DMS79 treated with DMSO at 0.1 percent for 48 hours (cell line): ENCODE measurements at regions not wholly inside any gene's neighbourhood (a gene's known extent, or its start where the extent isn't known, plus 50 kb on each side); places are given as distances from the start of the nearest gene placed in this dataset.

ENCODE experiments used
- DNase-seq: peaks from one replicate; lab custom pipeline; 2025; lab: John Stamatoyannopoulos, UW

DNA sequence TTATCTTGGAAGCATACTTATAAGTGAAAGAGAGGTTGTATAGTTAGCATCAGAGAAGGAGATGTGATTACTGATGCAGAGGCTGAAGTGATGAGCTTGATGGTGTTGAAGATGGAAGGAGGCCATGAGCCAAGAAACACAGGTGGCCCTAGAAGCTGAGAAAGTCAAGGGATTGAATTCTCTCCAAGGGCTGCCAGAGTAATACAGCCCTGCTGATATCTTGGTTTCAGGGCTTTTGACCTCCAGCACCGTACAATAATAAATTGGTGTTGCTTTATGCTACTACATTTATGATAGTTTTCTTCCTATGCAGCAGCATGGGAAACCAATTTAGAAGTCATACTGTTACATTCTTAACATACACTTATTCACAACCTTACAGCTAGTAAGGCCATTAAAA is 1133.3 kb downstream of the AACS start:
- no peak for DNase-seq

GRCh38 chr12:126198966-126199692 is 1133.9 kb downstream of the AACS start:
- no peak for DNase-seq

GRCh38 chr12:126201981-126202537 is 1136.8 kb downstream of the AACS start:
- DNase-seq = no peak

- DNase-seq = no peak
Measured at GRCh38 chr12:126204326-126204725, 1139.1 kb downstream of the AACS start.

- no peak for DNase-seq
Measured at GRCh38 chr12:126210026-126210425, 1144.8 kb downstream of the AACS start.

DNA sequence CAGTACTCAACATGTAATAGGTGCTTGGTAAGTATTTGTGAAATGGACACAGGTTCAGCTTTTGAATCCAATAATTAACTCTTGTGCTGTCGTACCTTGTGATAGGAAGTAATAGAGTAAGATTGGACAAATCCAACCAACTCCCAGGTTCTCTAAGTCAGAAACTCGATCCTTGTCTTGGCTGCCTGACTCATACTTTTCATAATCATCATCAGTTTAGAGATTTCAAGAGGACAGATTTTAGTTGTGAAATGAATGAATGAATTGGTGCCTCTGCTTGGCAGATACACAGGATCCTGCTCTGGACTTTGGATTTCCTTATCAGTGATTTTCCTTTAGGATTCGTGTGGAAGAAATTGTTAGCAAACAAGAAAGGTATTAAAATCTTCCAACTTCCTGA is 1145.2 kb downstream of the AACS start:
- no peak for DNase-seq

DNA sequence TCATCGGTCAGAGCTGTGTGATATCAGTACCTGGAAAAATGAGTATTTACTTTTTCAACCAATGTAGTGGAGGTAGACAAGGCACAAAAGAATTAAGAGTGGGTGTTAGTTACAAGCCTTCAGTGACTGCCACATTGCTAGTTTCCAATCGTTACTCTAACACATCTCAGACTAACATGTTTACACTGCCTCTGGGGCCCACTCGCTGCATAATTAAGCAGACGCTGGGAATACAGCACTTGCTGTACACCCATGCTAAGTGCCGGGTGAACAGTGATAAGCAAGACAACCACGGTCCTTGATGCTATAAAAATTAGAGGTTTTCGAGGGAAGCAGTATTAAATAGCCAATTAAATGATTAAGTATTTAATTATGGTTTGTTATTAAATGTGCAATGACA is 1147.6 kb downstream of the AACS start:
- no peak for DNase-seq

DNA sequence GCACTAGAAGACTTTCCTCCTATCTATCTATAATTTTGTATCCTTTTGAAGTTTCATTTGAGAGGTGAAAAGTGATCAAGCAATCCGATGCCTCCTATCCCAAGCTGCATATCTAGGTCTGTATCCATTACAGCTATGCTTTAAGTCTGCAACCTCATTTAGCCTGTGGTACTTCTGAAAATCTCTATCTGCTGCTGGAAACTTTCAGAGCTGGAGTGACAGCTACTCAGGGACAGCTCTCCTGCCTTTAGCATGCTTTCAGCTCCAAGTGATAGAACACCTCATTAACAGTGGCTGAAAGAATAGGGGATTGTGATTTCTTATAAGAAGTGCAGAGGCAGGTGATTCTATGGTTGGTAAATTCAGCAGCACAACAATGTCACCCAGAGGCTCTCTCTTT is 1153.5 kb downstream of the AACS start:
- DNase-seq = no peak

DNA sequence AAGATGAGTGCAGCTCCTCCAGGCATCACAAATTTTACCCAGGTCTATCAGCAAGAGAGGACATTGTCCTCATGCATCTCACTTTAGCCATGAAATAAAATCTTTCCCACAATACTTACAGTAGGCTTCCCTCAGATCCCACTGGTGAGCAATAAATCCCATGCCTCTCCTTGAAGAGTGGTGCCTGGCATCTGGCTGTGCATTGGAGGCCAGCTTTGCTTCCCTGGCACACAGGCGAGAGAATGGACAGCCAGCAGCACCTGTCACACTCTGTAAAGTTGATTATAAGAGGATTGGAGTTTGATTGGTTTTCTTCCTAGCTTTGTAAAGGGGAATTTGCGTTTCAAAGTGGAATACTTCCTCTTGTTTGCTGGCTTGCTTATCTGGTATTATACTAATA is 1153.9 kb downstream of the AACS start:
- no peak for DNase-seq

DNA sequence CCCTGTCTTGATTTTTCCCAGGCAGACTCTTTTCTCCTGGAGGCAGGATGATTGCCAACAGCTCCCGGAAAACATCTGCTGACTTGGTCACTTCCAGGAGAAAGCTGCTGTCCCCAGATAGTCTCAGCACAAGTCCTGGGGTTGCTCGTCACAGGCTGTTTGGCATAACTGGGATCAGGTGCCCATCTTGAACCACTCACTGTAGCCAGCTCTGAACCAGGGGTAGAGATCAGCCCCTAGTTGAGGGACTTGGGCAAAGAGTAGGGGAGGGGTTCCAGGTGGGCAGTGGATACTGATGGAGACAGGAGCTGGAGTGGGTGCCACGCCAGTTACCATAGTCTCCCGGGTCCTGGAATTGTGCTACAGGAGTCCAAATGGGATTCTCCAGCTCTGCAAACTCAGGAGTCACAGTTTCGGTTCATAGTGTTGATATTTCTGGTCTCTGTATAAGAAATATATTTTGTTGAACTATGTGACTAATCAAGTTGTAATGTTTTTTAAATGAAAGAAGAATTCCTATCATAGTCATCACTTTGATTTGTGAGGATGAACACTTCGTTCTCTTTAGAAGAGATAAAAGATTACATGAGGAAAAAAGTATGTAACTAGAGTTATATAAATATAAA is 1154.5 kb downstream of the AACS start:
- DNase-seq = no peak

DNA sequence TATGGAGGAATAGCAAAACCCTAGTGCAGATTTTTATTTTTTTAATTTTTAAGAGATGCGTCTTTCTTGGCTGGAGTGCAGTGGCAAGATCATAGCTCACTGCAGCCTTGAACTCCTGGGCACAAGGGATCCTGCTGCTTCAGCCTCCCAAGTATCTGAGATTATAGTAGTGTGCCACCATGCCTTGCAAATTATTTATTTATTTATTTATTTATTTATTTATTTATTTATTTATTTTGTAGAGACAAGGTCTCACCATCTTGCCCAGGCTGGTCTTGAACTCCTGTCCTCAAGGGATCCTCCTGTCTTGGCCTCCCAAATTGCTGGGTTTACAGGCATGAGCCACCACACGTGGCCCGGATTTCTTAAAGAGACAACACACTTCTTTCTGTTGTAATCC is 1158.8 kb downstream of the AACS start:
- no peak for DNase-seq

DNA sequence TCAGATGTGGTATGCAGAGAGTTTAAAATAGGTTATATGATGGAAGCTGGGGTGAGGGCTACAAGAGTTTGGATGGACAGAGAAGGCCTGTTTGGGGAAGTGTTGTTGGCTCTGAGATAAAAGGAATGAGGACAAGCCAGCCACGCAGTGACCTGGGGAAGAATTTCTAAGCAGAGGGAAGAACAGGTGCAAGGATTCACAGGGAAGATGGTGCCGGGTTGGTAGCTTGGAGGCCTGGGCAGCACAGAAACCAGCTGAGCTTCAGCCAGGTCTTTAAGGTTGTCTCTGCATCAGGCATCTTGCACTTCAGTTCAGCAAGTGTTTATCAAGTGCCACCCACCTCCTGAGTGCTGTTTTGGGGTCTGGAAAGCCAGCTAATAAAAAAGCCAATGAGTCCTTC is 1163.7 kb downstream of the AACS start:
- DNase-seq = no peak

GRCh38 chr12:126232711-126233110 is 1167.5 kb downstream of the AACS start:
- no peak for DNase-seq

GRCh38 chr12:126233625-126234024 is 1168.4 kb downstream of the AACS start:
- DNase-seq = no peak

DNA sequence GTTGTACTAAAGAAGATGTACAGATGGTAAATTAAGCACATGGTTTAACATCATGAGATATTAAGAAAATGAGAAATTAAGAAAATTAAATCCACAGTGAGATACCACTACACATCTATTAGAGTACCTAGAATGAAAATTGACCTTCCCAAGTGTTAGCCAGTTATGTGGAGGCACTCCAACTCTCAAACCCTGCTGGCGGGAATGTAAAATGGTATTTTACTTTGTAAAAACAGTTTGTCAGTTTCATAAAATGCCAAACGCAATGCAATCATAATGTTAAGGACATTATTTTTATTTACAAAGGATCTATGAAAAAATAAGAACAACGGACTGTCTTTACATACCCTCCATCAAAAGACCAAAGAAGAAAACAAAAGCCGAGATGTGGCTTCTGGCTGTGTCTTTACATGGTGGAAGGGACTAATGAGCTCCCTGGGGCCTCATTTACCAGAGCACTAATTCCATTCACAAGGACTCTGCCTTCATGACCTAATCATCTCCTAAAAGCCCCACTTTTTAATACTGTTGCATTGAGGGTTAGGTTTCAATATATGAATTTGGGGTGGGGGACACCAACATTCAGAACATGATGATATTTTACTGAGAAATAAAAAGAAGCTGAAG is 1178.7 kb downstream of the AACS start:
- DNase-seq = no peak

GRCh38 chr12:126247936-126248335 is 1182.7 kb downstream of the AACS start:
- DNase-seq = no peak

GRCh38 chr12:126248871-126249403 is 1183.7 kb downstream of the AACS start:
- DNase-seq = no peak

DNA sequence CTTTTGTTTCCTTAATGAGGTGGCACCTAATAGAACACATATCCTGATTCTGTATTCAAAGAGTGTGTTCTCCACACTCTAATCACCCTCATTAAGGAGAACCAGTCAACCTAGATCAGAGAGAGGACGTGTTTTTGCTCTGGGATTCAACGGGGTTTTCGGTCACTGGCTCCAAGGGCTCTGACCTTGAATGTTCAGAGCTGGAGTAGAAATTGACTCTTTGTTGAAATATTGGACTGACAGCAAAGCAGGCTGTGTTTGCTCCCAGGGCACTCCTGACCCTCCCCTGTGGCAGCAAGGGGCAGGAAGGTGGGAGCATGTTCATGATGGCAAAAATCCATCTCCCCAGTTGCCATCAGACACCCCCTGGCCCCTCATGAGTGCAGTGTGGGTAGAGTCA is 1193.0 kb downstream of the AACS start:
- no peak for DNase-seq

DNA sequence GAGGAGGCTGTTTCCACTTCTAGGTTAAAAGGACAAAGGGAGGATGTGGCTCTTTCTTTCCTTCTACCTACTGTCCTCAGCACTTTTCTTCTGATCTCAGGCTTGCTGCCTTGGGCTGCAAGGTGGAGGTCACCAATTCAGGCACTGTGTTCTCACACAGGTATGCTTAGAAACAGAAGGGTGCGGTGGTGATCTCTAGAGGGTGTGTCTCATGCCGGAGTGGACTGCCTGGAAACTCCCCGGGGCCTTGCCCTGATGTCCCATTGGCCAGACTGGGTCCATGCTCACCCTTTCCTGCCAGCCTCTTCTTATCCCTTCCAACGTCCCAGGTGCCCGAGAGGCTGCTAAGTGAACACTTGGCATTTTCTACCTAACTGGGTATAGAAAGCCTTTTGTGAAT is 1197.6 kb downstream of the AACS start:
- DNase-seq = no peak

DNA sequence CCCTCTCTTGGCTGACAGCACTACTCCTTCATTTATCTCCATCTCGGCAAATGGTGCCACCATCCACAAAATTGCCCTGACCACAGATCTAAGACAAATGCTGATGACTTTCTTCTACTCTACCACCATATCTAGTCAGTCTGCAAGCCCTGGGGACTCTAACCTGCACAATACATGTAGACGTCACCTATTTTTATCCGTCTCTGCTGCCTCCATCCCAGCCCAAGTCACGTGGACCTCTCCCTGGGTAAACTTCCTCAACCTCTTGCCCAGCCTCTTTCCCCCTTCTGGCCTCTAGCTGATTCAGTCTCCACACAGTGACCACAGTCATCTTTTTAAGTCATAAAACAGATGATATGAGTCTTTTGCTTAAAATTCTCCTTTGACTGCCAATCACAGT is 1203.0 kb downstream of the AACS start:
- DNase-seq = no peak

GRCh38 chr12:126271159-126271558 is 1205.9 kb downstream of the AACS start:
- no peak for DNase-seq

- DNase-seq = no peak
Measured at GRCh38 chr12:126282691-126283090, 1217.5 kb downstream of the AACS start.

DNA sequence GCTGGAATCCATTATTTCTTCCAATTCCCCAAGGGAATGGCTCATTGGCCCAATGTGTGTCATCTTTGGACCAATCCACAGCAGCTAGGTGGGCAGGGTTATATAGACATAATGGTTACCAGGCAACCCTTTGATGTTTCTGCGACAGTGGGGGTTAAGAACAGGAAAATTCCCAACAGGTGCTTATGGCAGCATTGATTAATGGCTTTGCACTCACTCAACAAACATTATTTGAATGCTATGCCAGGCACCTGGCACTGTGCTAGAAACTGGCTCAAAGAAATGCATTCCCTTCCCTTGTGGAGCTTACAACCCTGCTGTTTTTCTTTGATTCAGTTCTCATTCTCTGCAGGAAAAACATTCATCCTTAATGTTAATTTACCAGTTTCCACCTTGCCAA is 1221.0 kb downstream of the AACS start:
- no peak for DNase-seq
